ENCODE measurements at regions not wholly inside any gene's neighbourhood (a gene's known extent, or its start where the extent isn't known, plus 50 kb on each side); places are given as distances from the start of the nearest gene placed in this dataset.

DNA sequence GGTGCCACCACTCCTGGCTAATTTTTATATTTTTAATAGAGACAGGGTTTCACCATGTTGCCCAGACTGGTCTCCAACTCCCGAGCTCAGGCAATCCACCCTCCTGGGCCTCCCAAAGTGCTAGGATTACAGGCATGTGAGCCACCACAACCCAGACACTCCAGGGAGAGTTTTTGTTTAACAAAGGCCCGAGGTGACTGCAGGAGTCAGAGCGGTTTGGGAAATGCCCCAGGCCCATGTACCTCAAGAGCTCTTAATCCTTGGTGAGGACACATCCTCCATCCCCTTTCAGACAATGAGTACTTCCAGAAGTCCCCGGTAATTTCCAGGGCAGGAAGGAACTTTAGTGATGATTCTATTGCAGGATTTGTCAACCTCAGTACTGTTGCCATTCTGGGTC lies 176.0 kb downstream of the ESRRB start:
- no peaks in the 10 kb centered on the region for H3K4me1 Mint-ChIP-seq

DNA sequence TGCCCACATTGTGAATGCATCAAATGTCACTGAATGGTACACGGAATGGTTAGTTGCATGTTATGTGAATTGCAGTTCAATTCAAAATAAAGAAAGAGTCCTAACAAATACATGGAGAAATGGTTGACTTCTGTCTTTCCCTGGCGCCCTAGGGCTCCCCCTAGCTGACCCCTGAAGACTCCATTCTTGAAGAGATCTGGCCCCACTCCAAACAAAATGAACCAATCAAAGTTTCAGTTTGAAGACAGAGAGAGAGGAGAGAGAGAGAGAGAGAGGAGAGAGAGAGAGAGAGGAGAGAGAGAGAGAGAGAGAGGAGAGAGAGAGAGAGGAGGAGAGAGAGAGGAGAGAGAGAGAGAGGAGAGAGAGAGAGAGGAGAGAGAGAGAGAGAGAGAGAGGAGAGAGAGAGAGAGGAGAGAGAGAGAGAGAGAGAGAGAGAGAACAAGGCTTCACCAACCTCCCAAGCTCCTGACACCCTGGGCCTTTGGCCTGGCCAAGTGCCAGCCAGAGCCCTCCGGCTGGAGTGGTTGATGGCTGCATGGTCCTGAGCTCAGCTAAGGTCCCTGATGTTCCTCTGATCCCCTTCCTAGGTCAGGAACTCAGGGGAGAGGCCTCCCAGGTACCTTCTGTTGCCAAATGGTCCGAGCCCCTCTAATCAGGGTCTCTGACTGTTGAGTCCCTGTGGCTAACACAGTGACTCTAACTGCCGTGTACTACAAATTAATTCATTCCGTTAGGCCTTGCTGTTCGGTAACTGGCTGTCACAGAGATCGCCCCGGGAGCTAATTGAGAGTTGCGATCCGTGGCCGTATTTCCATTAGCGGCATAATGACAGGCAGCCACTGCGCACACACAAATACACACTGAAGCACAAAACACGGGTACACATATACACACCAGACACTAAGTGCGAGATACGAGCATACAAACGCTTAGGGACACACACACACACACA lies 188.8 kb downstream of the ESRRB start:
- Mint-ChIP-seq H3K4me1 (no peaks in the 10 kb centered on the region), H3K27ac (no peak overlapping the region), H3K4me3 (no peak overlapping the region), H3K9me3 (peaks cover 5 to 10% of the 10 kb centered on the region in 2 donors), H3K27me3 (peaks cover 12 to 21% of the 10 kb centered on the region in 2 donors), H3K36me3 (no peaks in the 10 kb centered on the region)
- DNase-seq (no peak), ATAC-seq (replicated peaks) (no peak)

More for the DNA sequence above, 176.0 kb downstream of the ESRRB start:
- Mint-ChIP-seq H3K27ac (no peak overlapping the region), H3K4me3 (no peak overlapping the region), H3K9me3 (no peaks in the 10 kb centered on the region), H3K36me3 (peaks cover 0 to 2% of the 10 kb centered on the region in 2 donors), H3K27me3 (peaks cover 5 to 7% of the 10 kb centered on the region in 2 donors)
- ATAC-seq (replicated peaks) (no peak), DNase-seq (no peak)

GRCh38 chr14:76566439-76566838 lies 190.5 kb downstream of the ESRRB start:
- Mint-ChIP-seq H3K27ac (no peak overlapping the region), H3K36me3 (no peaks in the 10 kb centered on the region), H3K9me3 (peaks cover 3 to 5% of the 10 kb centered on the region in 2 donors), H3K27me3 (peaks cover 12 to 17% of the 10 kb centered on the region in 2 donors), H3K4me3 (no peak overlapping the region), H3K4me1 (no peaks in the 10 kb centered on the region)
- DNase-seq, result no peak
- ATAC-seq (replicated peaks), result no peak

GRCh38 chr14:76574416-76575095 lies 186.7 kb upstream of the VASH1 start:
- H3K9me3 Mint-ChIP-seq, result peaks cover under 1 to 4% of the 10 kb centered on the region in 2 donors
- no peaks in the 10 kb centered on the region for H3K4me1 Mint-ChIP-seq
- H3K27ac Mint-ChIP-seq, result no peak overlapping the region
- no peak overlapping the region for H3K4me3 Mint-ChIP-seq
- ATAC-seq (replicated peaks), result no peak
- H3K36me3 Mint-ChIP-seq, result no peaks in the 10 kb centered on the region
- DNase-seq, result no peak
- peaks cover under 1 to 5% of the 10 kb centered on the region in 2 donors for H3K27me3 Mint-ChIP-seq

GRCh38 chr14:76575108-76575507 lies 186.2 kb upstream of the VASH1 start:
- no peaks in the 10 kb centered on the region for H3K4me1 Mint-ChIP-seq
- no peak overlapping the region for H3K4me3 Mint-ChIP-seq
- DNase-seq (no peak), ATAC-seq (replicated peaks) (no peak)
- H3K27ac Mint-ChIP-seq, result no peak overlapping the region
- peaks cover 0 to 5% of the 10 kb centered on the region in 2 donors for H3K27me3 Mint-ChIP-seq
- H3K9me3 Mint-ChIP-seq, result peaks cover 0 to 4% of the 10 kb centered on the region in 2 donors
- no peaks in the 10 kb centered on the region for H3K36me3 Mint-ChIP-seq

GRCh38 chr14:76576047-76576741 lies 185.1 kb upstream of the VASH1 start:
- Mint-ChIP-seq H3K27ac (no peak overlapping the region), H3K27me3 (peaks cover 0 to 5% of the 10 kb centered on the region in 2 donors), H3K36me3 (no peaks in the 10 kb centered on the region), H3K4me3 (no peak overlapping the region), H3K9me3 (peaks cover 0 to 4% of the 10 kb centered on the region in 2 donors), H3K4me1 (no peaks in the 10 kb centered on the region)
- no peak for DNase-seq
- no peak for ATAC-seq (replicated peaks)

GRCh38 chr14:76577090-76577489 lies 184.2 kb upstream of the VASH1 start:
- H3K27me3 Mint-ChIP-seq, result peaks cover 0 to 5% of the 10 kb centered on the region in 2 donors
- H3K27ac Mint-ChIP-seq, result no peak overlapping the region
- no peaks in the 10 kb centered on the region for H3K4me1 Mint-ChIP-seq
- no peaks in the 10 kb centered on the region for H3K36me3 Mint-ChIP-seq
- H3K4me3 Mint-ChIP-seq, result no peak overlapping the region
- DNase-seq (no peak), ATAC-seq (replicated peaks) (no peak)
- H3K9me3 Mint-ChIP-seq, result peaks cover 0 to 4% of the 10 kb centered on the region in 2 donors

- DNase-seq, result no peak
- Mint-ChIP-seq H3K36me3 (no peaks in the 10 kb centered on the region), H3K4me1 (no peaks in the 10 kb centered on the region), H3K27ac (no peak overlapping the region), H3K4me3 (no peak overlapping the region), H3K9me3 (peaks cover 0 to 4% of the 10 kb centered on the region in 2 donors), H3K27me3 (peaks cover 0 to 5% of the 10 kb centered on the region in 2 donors)
- ATAC-seq (replicated peaks), result no peak
These were observed 183.4 kb upstream of the VASH1 start for GRCh38 chr14:76577837-76578236.

- Mint-ChIP-seq H3K9me3 (peaks cover 0 to 4% of the 10 kb centered on the region in 2 donors), H3K27ac (no peak overlapping the region), H3K4me3 (no peak overlapping the region), H3K27me3 (peaks cover 4 to 6% of the 10 kb centered on the region in 2 donors), H3K4me1 (no peaks in the 10 kb centered on the region), H3K36me3 (no peaks in the 10 kb centered on the region)
- ATAC-seq (replicated peaks), result no peak
- DNase-seq, result no peak
These were observed 180.9 kb upstream of the VASH1 start for GRCh38 chr14:76580399-76580798.

DNA sequence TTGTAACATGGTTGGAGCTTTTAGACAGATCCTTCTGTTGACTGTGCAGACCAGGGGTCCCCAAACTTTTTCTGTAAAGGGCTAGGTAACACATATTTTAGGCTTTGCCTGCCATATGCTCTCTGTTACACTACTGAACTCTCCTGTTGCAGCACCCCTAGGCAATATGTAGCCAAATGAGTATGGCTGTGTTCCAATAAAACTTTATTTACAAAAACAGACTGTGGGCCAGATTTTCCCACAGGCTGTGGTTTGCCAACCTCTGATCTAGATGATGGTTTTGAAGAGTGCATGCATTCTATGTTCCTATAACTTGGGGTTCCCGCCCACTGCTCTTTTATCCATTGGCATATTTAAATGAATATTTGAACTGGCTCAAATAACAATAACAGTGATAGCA lies 180.3 kb upstream of the VASH1 start:
- H3K27ac Mint-ChIP-seq, result no peak overlapping the region
- H3K4me1 Mint-ChIP-seq, result no peaks in the 10 kb centered on the region
- H3K9me3 Mint-ChIP-seq, result peaks cover 0 to 4% of the 10 kb centered on the region in 2 donors
- H3K27me3 Mint-ChIP-seq, result peaks cover 4 to 6% of the 10 kb centered on the region in 2 donors
- no peak for DNase-seq
- ATAC-seq (replicated peaks), result no peak
- no peaks in the 10 kb centered on the region for H3K36me3 Mint-ChIP-seq
- no peak overlapping the region for H3K4me3 Mint-ChIP-seq

DNA sequence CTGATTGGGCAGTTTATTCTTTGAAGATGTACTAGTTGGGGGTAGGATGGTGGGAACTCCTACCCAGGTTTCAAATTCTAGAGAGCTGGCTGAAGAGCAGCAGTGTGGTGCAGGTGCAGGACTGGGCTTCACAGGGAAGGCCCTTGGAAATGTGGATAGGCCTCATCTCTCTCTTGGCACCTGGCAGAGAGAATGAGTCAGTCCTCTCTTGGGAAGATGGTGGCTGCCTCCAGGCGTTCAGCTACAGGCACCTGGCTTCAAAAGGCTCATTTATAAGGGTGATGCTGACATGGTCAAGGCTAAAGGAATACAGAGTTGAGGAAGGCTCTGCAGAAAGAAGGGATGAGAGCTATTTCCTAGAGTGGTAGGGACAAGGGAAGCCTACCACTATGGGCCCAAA lies 179.7 kb upstream of the VASH1 start:
- Mint-ChIP-seq H3K4me1 (no peaks in the 10 kb centered on the region), H3K9me3 (peaks cover 0 to 3% of the 10 kb centered on the region in 2 donors), H3K27me3 (peaks cover 7 to 11% of the 10 kb centered on the region in 2 donors), H3K4me3 (no peak overlapping the region), H3K27ac (no peak overlapping the region), H3K36me3 (no peaks in the 10 kb centered on the region)
- ATAC-seq (replicated peaks), result no peak
- DNase-seq, result no peak

GRCh38 chr14:76582447-76582846 lies 178.8 kb upstream of the VASH1 start:
- ATAC-seq (replicated peaks) (no peak), DNase-seq (no peak)
- Mint-ChIP-seq H3K27ac (no peak overlapping the region), H3K4me1 (no peaks in the 10 kb centered on the region), H3K4me3 (no peak overlapping the region), H3K9me3 (peaks cover 0 to 2% of the 10 kb centered on the region in 2 donors), H3K36me3 (no peaks in the 10 kb centered on the region), H3K27me3 (peaks cover 7 to 11% of the 10 kb centered on the region in 2 donors)

DNA sequence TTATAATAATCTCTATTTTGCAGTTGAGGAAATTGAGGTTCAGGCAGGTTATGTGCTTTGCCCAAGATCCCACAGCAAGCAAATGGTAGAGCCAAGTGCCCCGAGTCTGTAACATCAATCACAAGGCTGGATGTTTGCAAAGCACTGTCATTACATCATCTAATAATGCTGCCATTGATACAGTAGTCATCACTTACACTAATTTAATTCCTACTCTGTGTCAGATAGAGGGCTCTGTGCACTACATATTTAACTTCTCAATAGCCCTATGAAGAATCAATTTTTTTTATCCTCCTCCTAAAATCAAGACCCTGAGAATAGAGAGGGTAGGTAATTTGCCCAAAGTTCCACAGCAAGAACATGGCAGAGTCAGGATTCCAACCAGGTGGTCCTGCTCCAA lies 178.1 kb upstream of the VASH1 start:
- no peak overlapping the region for H3K27ac Mint-ChIP-seq
- no peaks in the 10 kb centered on the region for H3K36me3 Mint-ChIP-seq
- ATAC-seq (replicated peaks) (no peak), DNase-seq (no peak)
- no peaks in the 10 kb centered on the region for H3K4me1 Mint-ChIP-seq
- peaks cover 7 to 11% of the 10 kb centered on the region in 2 donors for H3K27me3 Mint-ChIP-seq
- no peaks in the 10 kb centered on the region for H3K9me3 Mint-ChIP-seq
- H3K4me3 Mint-ChIP-seq, result no peak overlapping the region

- DNase-seq, result no peak
- ATAC-seq (replicated peaks), result no peak
These were observed 177.5 kb upstream of the VASH1 start for GRCh38 chr14:76583805-76584204.

More at GRCh38 chr14:76583805-76584204, 177.5 kb upstream of the VASH1 start:
- H3K9me3 Mint-ChIP-seq, result no peaks in the 10 kb centered on the region
- no peak overlapping the region for H3K4me3 Mint-ChIP-seq
- peaks cover 7 to 11% of the 10 kb centered on the region in 2 donors for H3K27me3 Mint-ChIP-seq
- no peaks in the 10 kb centered on the region for H3K36me3 Mint-ChIP-seq
- H3K27ac Mint-ChIP-seq, result no peak overlapping the region
- no peaks in the 10 kb centered on the region for H3K4me1 Mint-ChIP-seq
